Osteoblast (primary cell): ENCODE measurements at regions not wholly inside any gene's neighbourhood (a gene's known extent, or its start where the extent isn't known, plus 50 kb on each side); places are given as distances from the start of the nearest gene placed in this dataset.

ENCODE experiments used
- DNase-seq: peaks from one replicate; pipeline ENCODE4 v3.0.0; 2011; ENCODE audit warnings: low spot score, mixed read lengths; ENCODE audit not compliant: insufficient read length; ENCODE audit errors: missing footprints
- H2AFZ ChIP-seq: 2 replicates; pipeline ENCODE4 v1.6.0; 2011; ENCODE audit warnings: mild to moderate bottlenecking, low read length
- H3K27ac ChIP-seq: 2 replicates; pipeline ENCODE4 v1.5.1; 2011; ENCODE audit warnings: mild to moderate bottlenecking, low read depth, low read length, moderate library complexity
- H3K27me3 ChIP-seq: 2 replicates; pipeline ENCODE4 v1.6.0; 2012; ENCODE audit warnings: mild to moderate bottlenecking, control low read depth, inconsistent platforms, low read length, moderate library complexity; ENCODE audit not compliant: insufficient read depth
- H3K36me3 ChIP-seq: 2 replicates; pipeline ENCODE4 v1.5.1; 2011; ENCODE audit warnings: mild to moderate bottlenecking, low read length, control low read depth, moderate library complexity; ENCODE audit not compliant: insufficient read depth
- H3K4me1 ChIP-seq: 2 replicates; pipeline ENCODE4 v1.5.1; 2011; ENCODE audit warnings: mild to moderate bottlenecking, low read length, control low read depth, moderate library complexity; ENCODE audit not compliant: insufficient read depth
- H3K4me2 ChIP-seq: 2 replicates; pipeline ENCODE4 v1.6.0; 2011; ENCODE audit warnings: mild to moderate bottlenecking, low read length; ENCODE audit not compliant: insufficient read depth
- H3K4me3 ChIP-seq: fragments of 200-600 bp; sonication (generic); 3 replicates; pipeline ENCODE4 v1.5.1; 2012; ENCODE audit warnings: mild to moderate bottlenecking, low read length, inconsistent platforms; ENCODE audit not compliant: insufficient read depth
- H3K79me2 ChIP-seq: 2 replicates; pipeline ENCODE4 v1.6.0; 2012; ENCODE audit warnings: mild to moderate bottlenecking, low read length, control low read depth, inconsistent platforms; ENCODE audit not compliant: insufficient read depth
- H3K9me3 ChIP-seq: 2 replicates; pipeline ENCODE4 v1.5.1; 2011; ENCODE audit warnings: low read depth, low read length, control low read depth
- H4K20me1 ChIP-seq: 2 replicates; pipeline ENCODE4 v1.6.0; 2012; ENCODE audit warnings: mild to moderate bottlenecking, low read length, control low read depth; ENCODE audit not compliant: insufficient read depth
- CTCF ChIP-seq: IDR thresholded peaks from 2 replicates; pipeline ENCODE4 v1.5.1; 2011; ENCODE audit warnings: mild to moderate bottlenecking, low read depth, low read length, moderate library complexity; ENCODE audit errors: extremely low read depth

GRCh38 chr15:47548986-47549385 is 168.3 kb upstream of the SEMA6D start:
- DNase-seq: no peak
- H3K27ac ChIP-seq: no peak overlapping the region
- H3K4me2 ChIP-seq: no peak overlapping the region
- no peak overlapping the region for H3K4me3 ChIP-seq
- no peaks in the 10 kb centered on the region for H3K36me3 ChIP-seq
- no peaks in the 10 kb centered on the region for H3K79me2 ChIP-seq
- H3K9me3 ChIP-seq: no peaks in the 10 kb centered on the region
- H3K27me3 ChIP-seq: no peaks in the 10 kb centered on the region
- no peaks in the 10 kb centered on the region for H4K20me1 ChIP-seq
- TF ChIP-seq CTCF: no peak
- H3K4me1 ChIP-seq: no peaks in the 10 kb centered on the region
- peak overlapping the region; percentile 18 for H2AFZ ChIP-seq

GRCh38 chr15:47551079-47551478 is 166.2 kb upstream of the SEMA6D start:
- peak; percentile 21 for DNase-seq
- Histone ChIP-seq H4K20me1 (no peaks in the 10 kb centered on the region), H3K27me3 (no peaks in the 10 kb centered on the region), H3K36me3 (no peaks in the 10 kb centered on the region), H3K27ac (no peak overlapping the region), H3K9me3 (no peaks in the 10 kb centered on the region), H3K79me2 (no peaks in the 10 kb centered on the region), H3K4me3 (no peak overlapping the region), H3K4me2 (no peak overlapping the region), H2AFZ (no peak overlapping the region), H3K4me1 (no peaks in the 10 kb centered on the region)
- TF ChIP-seq CTCF: no peak

GRCh38 chr15:47551546-47551945 is 165.8 kb upstream of the SEMA6D start:
- Histone ChIP-seq H3K4me2 (no peak overlapping the region), H3K4me1 (no peaks in the 10 kb centered on the region), H4K20me1 (no peaks in the 10 kb centered on the region), H3K79me2 (no peaks in the 10 kb centered on the region), H3K4me3 (no peak overlapping the region), H3K27ac (no peak overlapping the region), H3K36me3 (no peaks in the 10 kb centered on the region), H3K9me3 (no peaks in the 10 kb centered on the region), H3K27me3 (no peaks in the 10 kb centered on the region), H2AFZ (no peak overlapping the region)
- TF ChIP-seq CTCF: no peak
- no peak for DNase-seq

- TF ChIP-seq CTCF: no peak
- no peak for DNase-seq
- H2AFZ ChIP-seq: no peak overlapping the region
These were observed 164.2 kb upstream of the SEMA6D start for GRCh38 chr15:47552978-47553608.

More at GRCh38 chr15:47552978-47553608, 164.2 kb upstream of the SEMA6D start:
- H3K36me3 ChIP-seq: no peaks in the 10 kb centered on the region
- H3K79me2 ChIP-seq: no peaks in the 10 kb centered on the region
- no peaks in the 10 kb centered on the region for H4K20me1 ChIP-seq
- no peak overlapping the region for H3K4me3 ChIP-seq
- H3K4me1 ChIP-seq: no peaks in the 10 kb centered on the region
- no peak overlapping the region for H3K27ac ChIP-seq
- H3K4me2 ChIP-seq: no peak overlapping the region
- H3K27me3 ChIP-seq: no peaks in the 10 kb centered on the region
- no peaks in the 10 kb centered on the region for H3K9me3 ChIP-seq
